SK-N-SH (cell line): ENCODE measurements at regions not wholly inside any gene's neighbourhood (a gene's known extent, or its start where the extent isn't known, plus 50 kb on each side); places are given as distances from the start of the nearest gene placed in this dataset.

Source experiments
- CTCF ChIA-PET: fragments of 300-600, 350-600 bp; formaldehyde crosslinking; extraction: SDS; loops from one replicate; lab custom pipeline; 2021; lab: Yijun Ruan, JAX
- POLR2A ChIA-PET: fragments of 350-600 bp; sonication (Branson Sonifier 250); formaldehyde crosslinking; extraction: SDS; loops from one replicate; lab custom pipeline; 2020; ENCODE audit warnings: antibody characterized with exemption, inconsistent platforms; lab: Yijun Ruan, JAX
- DNase-seq: peaks from one replicate; pipeline ENCODE4 v3.0.0; 2012
- H2AFZ ChIP-seq: fragments of 200-600 bp; sonication (generic); 2 replicates; pipeline ENCODE4 v1.8.1; 2016; ENCODE audit warnings: antibody characterized with exemption, mild to moderate bottlenecking, low read depth
- H3F3A ChIP-seq: fragments of 200-600 bp; sonication (generic); replicated peaks from 2 replicates; pipeline ENCODE3; 2016; ENCODE audit warnings: antibody characterized with exemption, mild to moderate bottlenecking; ENCODE audit not compliant: insufficient read depth
- H3K27ac ChIP-seq, 2 experiments: fragments of 200-500 bp in 1 of 2; fragments of 200-600 bp in 1 of 2; sonication (Bioruptor generic) in 1 of 2; sonication (generic), shearing (Covaris generic) in 1 of 2; 2 replicates each; pipeline versions ENCODE4 v1.5.1 to v1.6.1; 2014 to 2016; ENCODE audit warnings: low read depth in 2 of 2, inconsistent platforms in 1 of 2, low read length in 1 of 2, mild to moderate bottlenecking in 1 of 2, mixed read lengths in 1 of 2
- H3K27me3 ChIP-seq: fragments of 200-600 bp; sonication (generic), shearing (Covaris generic); 2 replicates; pipeline ENCODE4 v1.6.1; 2016; ENCODE audit warnings: mixed run types; ENCODE audit not compliant: insufficient read depth
- H3K36me3 ChIP-seq, 2 experiments: fragments of 200-500 bp in 1 of 2; fragments of 200-600 bp in 1 of 2; sonication (Bioruptor generic) in 1 of 2; sonication (generic) in 1 of 2; replicated peaks in 1 of 2; 2 replicates each; pipeline versions ENCODE3 to v1.5.1; 2014 to 2016; ENCODE audit warnings: low read length in 1 of 2, mild to moderate bottlenecking in 1 of 2; ENCODE audit not compliant: insufficient read depth in 2 of 2, control insufficient read depth in 1 of 2
- H3K4me1 ChIP-seq, 2 experiments: fragments of 200-500 bp in 1 of 2; fragments of 200-600 bp in 1 of 2; sonication (Bioruptor generic) in 1 of 2; sonication (generic), shearing (Covaris generic) in 1 of 2; 2 replicates each; pipeline versions ENCODE4 v1.5.1 to v1.6.1; 2014 to 2016; ENCODE audit warnings: low read depth in 1 of 2, low read length in 1 of 2, mixed run types in 1 of 2; ENCODE audit not compliant: insufficient read depth in 2 of 2, control insufficient read depth in 1 of 2
- H3K4me2 ChIP-seq: fragments of 200-600 bp; sonication (generic), shearing (Covaris generic); 2 replicates; pipeline ENCODE4 v1.6.1; 2017; ENCODE audit warnings: mixed run types
- H3K4me3 ChIP-seq, 2 experiments: fragments of 200-500 bp in 1 of 2; fragments of 200-600 bp in 1 of 2; sonication (Bioruptor generic) in 1 of 2; sonication (generic), shearing (Covaris generic) in 1 of 2; 2 replicates each; pipeline versions ENCODE4 v1.5.1 to v1.8.1; 2014 to 2016; ENCODE audit warnings: low read depth in 2 of 2, inconsistent platforms in 1 of 2, low read length in 1 of 2, mild to moderate bottlenecking in 1 of 2, mixed read lengths in 1 of 2, moderate library complexity in 1 of 2
- H3K79me2 ChIP-seq: fragments of 200-600 bp; sonication (generic); 2 replicates; pipeline ENCODE4 v1.8.1; 2017; ENCODE audit warnings: mild to moderate bottlenecking; ENCODE audit not compliant: insufficient read depth
- H3K9ac ChIP-seq: fragments of 200-600 bp; sonication (generic); 2 replicates; pipeline ENCODE4 v1.6.1; 2017; ENCODE audit warnings: mixed run types
- H3K9me2 ChIP-seq: fragments of 200-600 bp; sonication (generic); 2 replicates; pipeline ENCODE4 v1.6.1; 2017; ENCODE audit warnings: mixed run types
- H3K9me3 ChIP-seq: fragments of 200-600 bp; sonication (generic); 2 replicates; pipeline ENCODE4 v1.6.1; 2017; ENCODE audit warnings: mixed run types, mild to moderate bottlenecking, moderate library complexity
- H4K20me1 ChIP-seq: fragments of 200-600 bp; sonication (generic); 2 replicates; pipeline ENCODE4 v1.6.1; 2017; ENCODE audit warnings: mild to moderate bottlenecking, mixed run types; ENCODE audit not compliant: insufficient read depth
- CHD2 ChIP-seq: fragments of 150-350 bp; IDR thresholded peaks from 2 replicates; pipeline ENCODE4 v1.6.1; 2018; ENCODE audit warnings: low read length; ENCODE audit not compliant: partially characterized antibody
- FOXJ3 ChIP-seq: sonication (generic); formaldehyde crosslinking; IDR thresholded peaks from 2 replicates; pipeline ENCODE4 v1.5.1; 2020; ENCODE audit warnings: mild to moderate bottlenecking, missing genetic modification reagents
- GATA2 ChIP-seq: sonication (generic); formaldehyde crosslinking; IDR thresholded peaks from 2 replicates; pipeline ENCODE4 v1.5.0; 2020; ENCODE audit warnings: mild to moderate bottlenecking, missing genetic modification reagents
- JUND ChIP-seq: IDR thresholded peaks from 2 replicates; pipeline ENCODE4 v1.4.0; 2012
- NFIC ChIP-seq: IDR thresholded peaks from 2 replicates; pipeline ENCODE4 v1.4.0; 2012; ENCODE audit warnings: borderline replicate concordance
- TAF1 ChIP-seq: IDR thresholded peaks from 2 replicates; pipeline ENCODE4 v1.6.1; 2012; ENCODE audit warnings: low read depth, mild to moderate bottlenecking, low read length, moderate library complexity, borderline replicate concordance
- TCF12 ChIP-seq: IDR thresholded peaks from 2 replicates; pipeline ENCODE4 v1.4.0; 2012
- TEAD4 ChIP-seq: IDR thresholded peaks from 2 replicates; pipeline ENCODE4 v1.4.0; 2012; ENCODE audit warnings: mild to moderate bottlenecking, borderline replicate concordance; ENCODE audit not compliant: insufficient read depth
- WGBS: methylation state at CpG from one replicate; pipeline ENCODE4 v1.1.6; 2017; ENCODE audit warnings: low lambda C conversion rate; 5-methylcytosine and 5-hydroxymethylcytosine counted together
- TF ChIP-seq, protein P1 (sequence below): fragments of 200-600 bp; sonication (generic); IDR thresholded peaks from 2 replicates; pipeline ENCODE4 v1.6.1; 2017; ENCODE audit warnings: antibody characterized with exemption, mild to moderate bottlenecking, moderate library complexity
- TF ChIP-seq, protein P2 (sequence below): IDR thresholded peaks from 2 replicates; pipeline ENCODE4 v1.6.1; 2012; ENCODE audit warnings: mild to moderate bottlenecking, low read depth, low read length, moderate library complexity
- TF ChIP-seq, protein P3 (sequence below): fragments of 150-350 bp; IDR thresholded peaks from 2 replicates; pipeline ENCODE4 v1.6.1; 2017; ENCODE audit warnings: antibody characterized with exemption, low read length, low read depth, borderline replicate concordance
- TF ChIP-seq, protein P4 (sequence below): IDR thresholded peaks from 2 replicates; pipeline ENCODE4; 2012

DNA sequence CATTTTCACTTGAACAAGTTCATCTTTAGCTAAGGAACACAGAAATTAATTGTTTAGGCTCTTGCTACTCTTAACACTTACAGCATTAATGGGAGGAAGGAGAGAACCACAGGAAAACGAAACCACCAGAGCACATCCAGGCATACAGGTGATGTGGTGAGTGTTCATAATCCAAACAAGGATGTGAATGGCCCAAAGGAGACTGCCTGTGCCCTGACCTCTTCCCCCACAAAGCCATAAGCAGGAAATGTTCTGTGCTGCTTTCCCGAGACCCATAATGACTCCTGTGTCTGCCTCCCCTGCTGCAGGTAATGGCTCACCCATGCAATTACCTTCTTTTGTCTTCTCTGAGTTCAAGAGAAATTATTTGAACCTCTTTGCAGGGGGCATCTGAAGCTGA lies 295.9 kb upstream of the LINC00305 start:
- H3K27ac ChIP-seq: no peak overlapping the region
- no peak overlapping the region for H3K4me2 ChIP-seq
- TF ChIP-seq, protein P1, sequence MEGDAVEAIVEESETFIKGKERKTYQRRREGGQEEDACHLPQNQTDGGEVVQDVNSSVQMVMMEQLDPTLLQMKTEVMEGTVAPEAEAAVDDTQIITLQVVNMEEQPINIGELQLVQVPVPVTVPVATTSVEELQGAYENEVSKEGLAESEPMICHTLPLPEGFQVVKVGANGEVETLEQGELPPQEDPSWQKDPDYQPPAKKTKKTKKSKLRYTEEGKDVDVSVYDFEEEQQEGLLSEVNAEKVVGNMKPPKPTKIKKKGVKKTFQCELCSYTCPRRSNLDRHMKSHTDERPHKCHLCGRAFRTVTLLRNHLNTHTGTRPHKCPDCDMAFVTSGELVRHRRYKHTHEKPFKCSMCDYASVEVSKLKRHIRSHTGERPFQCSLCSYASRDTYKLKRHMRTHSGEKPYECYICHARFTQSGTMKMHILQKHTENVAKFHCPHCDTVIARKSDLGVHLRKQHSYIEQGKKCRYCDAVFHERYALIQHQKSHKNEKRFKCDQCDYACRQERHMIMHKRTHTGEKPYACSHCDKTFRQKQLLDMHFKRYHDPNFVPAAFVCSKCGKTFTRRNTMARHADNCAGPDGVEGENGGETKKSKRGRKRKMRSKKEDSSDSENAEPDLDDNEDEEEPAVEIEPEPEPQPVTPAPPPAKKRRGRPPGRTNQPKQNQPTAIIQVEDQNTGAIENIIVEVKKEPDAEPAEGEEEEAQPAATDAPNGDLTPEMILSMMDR: no peak
- no peak for TF ChIP-seq FOXJ3 (CRISPR knock-in tag)
- TF ChIP-seq, protein P2, sequence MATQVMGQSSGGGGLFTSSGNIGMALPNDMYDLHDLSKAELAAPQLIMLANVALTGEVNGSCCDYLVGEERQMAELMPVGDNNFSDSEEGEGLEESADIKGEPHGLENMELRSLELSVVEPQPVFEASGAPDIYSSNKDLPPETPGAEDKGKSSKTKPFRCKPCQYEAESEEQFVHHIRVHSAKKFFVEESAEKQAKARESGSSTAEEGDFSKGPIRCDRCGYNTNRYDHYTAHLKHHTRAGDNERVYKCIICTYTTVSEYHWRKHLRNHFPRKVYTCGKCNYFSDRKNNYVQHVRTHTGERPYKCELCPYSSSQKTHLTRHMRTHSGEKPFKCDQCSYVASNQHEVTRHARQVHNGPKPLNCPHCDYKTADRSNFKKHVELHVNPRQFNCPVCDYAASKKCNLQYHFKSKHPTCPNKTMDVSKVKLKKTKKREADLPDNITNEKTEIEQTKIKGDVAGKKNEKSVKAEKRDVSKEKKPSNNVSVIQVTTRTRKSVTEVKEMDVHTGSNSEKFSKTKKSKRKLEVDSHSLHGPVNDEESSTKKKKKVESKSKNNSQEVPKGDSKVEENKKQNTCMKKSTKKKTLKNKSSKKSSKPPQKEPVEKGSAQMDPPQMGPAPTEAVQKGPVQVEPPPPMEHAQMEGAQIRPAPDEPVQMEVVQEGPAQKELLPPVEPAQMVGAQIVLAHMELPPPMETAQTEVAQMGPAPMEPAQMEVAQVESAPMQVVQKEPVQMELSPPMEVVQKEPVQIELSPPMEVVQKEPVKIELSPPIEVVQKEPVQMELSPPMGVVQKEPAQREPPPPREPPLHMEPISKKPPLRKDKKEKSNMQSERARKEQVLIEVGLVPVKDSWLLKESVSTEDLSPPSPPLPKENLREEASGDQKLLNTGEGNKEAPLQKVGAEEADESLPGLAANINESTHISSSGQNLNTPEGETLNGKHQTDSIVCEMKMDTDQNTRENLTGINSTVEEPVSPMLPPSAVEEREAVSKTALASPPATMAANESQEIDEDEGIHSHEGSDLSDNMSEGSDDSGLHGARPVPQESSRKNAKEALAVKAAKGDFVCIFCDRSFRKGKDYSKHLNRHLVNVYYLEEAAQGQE: no peak
- TF ChIP-seq, protein P3, sequence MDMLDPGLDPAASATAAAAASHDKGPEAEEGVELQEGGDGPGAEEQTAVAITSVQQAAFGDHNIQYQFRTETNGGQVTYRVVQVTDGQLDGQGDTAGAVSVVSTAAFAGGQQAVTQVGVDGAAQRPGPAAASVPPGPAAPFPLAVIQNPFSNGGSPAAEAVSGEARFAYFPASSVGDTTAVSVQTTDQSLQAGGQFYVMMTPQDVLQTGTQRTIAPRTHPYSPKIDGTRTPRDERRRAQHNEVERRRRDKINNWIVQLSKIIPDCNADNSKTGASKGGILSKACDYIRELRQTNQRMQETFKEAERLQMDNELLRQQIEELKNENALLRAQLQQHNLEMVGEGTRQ: no peak
- no peak for TF ChIP-seq JUND
- no peak for TF ChIP-seq TAF1
- TF ChIP-seq TCF12: no peak
- no peak for TF ChIP-seq TEAD4
- TF ChIP-seq CHD2: no peak
- TF ChIP-seq NFIC: no peak
- no peak for TF ChIP-seq GATA2 (CRISPR knock-in tag)
- TF ChIP-seq, protein P4, sequence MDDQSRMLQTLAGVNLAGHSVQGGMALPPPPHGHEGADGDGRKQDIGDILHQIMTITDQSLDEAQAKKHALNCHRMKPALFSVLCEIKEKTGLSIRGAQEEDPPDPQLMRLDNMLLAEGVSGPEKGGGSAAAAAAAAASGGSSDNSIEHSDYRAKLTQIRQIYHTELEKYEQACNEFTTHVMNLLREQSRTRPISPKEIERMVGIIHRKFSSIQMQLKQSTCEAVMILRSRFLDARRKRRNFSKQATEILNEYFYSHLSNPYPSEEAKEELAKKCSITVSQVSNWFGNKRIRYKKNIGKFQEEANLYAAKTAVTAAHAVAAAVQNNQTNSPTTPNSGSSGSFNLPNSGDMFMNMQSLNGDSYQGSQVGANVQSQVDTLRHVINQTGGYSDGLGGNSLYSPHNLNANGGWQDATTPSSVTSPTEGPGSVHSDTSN: no peak
- no peaks in the 10 kb centered on the region for H3K9me2 ChIP-seq
- ChIA-PET POLR2A (no interaction called here), CTCF (no interaction called here)
- no peak overlapping the region for H3K4me3 ChIP-seq
- H3K4me1 ChIP-seq: no peaks in the 10 kb centered on the region
- no peaks in the 10 kb centered on the region for H3K79me2 ChIP-seq
- no peaks in the 10 kb centered on the region for H4K20me1 ChIP-seq
- H3K36me3 ChIP-seq: no peaks in the 10 kb centered on the region
- no peak overlapping the region for H2AFZ ChIP-seq
- H3K27me3 ChIP-seq: no peaks in the 10 kb centered on the region
- DNase-seq: no peak
- peaks cover 4% of the 10 kb centered on the region; the same call in 1 of the 2 replicates for H3K9me3 ChIP-seq
- 13% methylated on average over 2 of the region's 2 CpGs for WGBS
- H3K9ac ChIP-seq: no peak overlapping the region
- H3F3A ChIP-seq: no peaks in the 10 kb centered on the region
